ENCODE measurements at regions not wholly inside any gene's neighbourhood (a gene's known extent, or its start where the extent isn't known, plus 50 kb on each side); places are given as distances from the start of the nearest gene placed in this dataset.

- H3K27ac ChIP-seq (ENCODE audit: low read length): no peak overlapping the region
- intact Hi-C loops (cut with micrococcal nuclease; ENCODE audit: unreplicated experiment): no loop called here
- H3K4me3 ChIP-seq (ENCODE audit: low read depth in 2 of 2, low read length in 2 of 2): no peak overlapping the region
- ChIA-PET CTCF (no interaction called here), POLR2A (no interaction called here)
- in situ Hi-C loops (cut with HindIII; ENCODE audit: low pct_unique_long_range_greater_than_20kb, low sequenced_read_pairs): no loop called here
- ATAC-seq (no peak), DNase-seq (ENCODE audit: low read depth, low spot score) (no peak)
- no peaks in the 10 kb centered on the region for H3K4me1 ChIP-seq (ENCODE audit: control insufficient read depth, insufficient read depth, low read length)
- no peaks in the 10 kb centered on the region for H3K9me3 ChIP-seq (ENCODE audit: control insufficient read depth, insufficient read depth, low read depth, low read length)
- no peaks in the 10 kb centered on the region for H3K36me3 ChIP-seq (ENCODE audit: control insufficient read depth, insufficient read depth, low read length)
- TF ChIP-seq REST (IDR thresholded peaks at IDR 0.05; ENCODE audit: insufficient read depth in 1 of 2, low read depth in 2 of 2, low read length in 1 of 2) (no peak), POLR2AphosphoS5 (IDR thresholded peaks at IDR 0.05; ENCODE audit: low read depth, low read length) (no peak), CTCF (IDR thresholded peaks at IDR 0.05) (no peak), SIN3A (IDR thresholded peaks at IDR 0.05; ENCODE audit: borderline replicate concordance, insufficient read depth, low read depth, low read length) (no peak), TCF7L2 (IDR thresholded peaks at IDR 0.05; ENCODE audit: low read depth, low read length) (no peak)
- no TSS peak for BruUV-seq (replicated peaks)
- no peaks in the 10 kb centered on the region for H3K27me3 ChIP-seq (ENCODE audit: control insufficient read depth, insufficient read depth, low read length)
Observed at GRCh38 chr2:216281876-216282275, 90.4 kb downstream of the MARCHF4 start.

- ATAC-seq (no peak), DNase-seq (ENCODE audit: low read depth, low spot score) (no peak)
- Histone ChIP-seq H3K9me3 (ENCODE audit: control insufficient read depth, insufficient read depth, low read depth, low read length) (no peaks in the 10 kb centered on the region), H3K4me3 (ENCODE audit: low read depth in 2 of 2, low read length in 2 of 2) (no peak overlapping the region), H3K27me3 (ENCODE audit: control insufficient read depth, insufficient read depth, low read length) (no peaks in the 10 kb centered on the region), H3K27ac (ENCODE audit: low read length) (no peak overlapping the region), H3K36me3 (ENCODE audit: control insufficient read depth, insufficient read depth, low read length) (no peaks in the 10 kb centered on the region), H3K4me1 (ENCODE audit: control insufficient read depth, insufficient read depth, low read length) (no peaks in the 10 kb centered on the region)
- ChIA-PET CTCF (interaction anchor here (0.7 kb wide), 1 partner anchor 10 kb away, joined by 3 read pairs; no protein-coding TSS in a partner anchor), POLR2A (no interaction called here)
- in situ Hi-C loops (cut with HindIII; ENCODE audit: low pct_unique_long_range_greater_than_20kb, low sequenced_read_pairs) (no loop called here), intact Hi-C loops (cut with micrococcal nuclease; ENCODE audit: unreplicated experiment) (no loop called here)
- TF ChIP-seq REST (IDR thresholded peaks at IDR 0.05; ENCODE audit: insufficient read depth in 1 of 2, low read depth in 2 of 2, low read length in 1 of 2): no peak
- TF ChIP-seq CTCF (IDR thresholded peaks at IDR 0.05): no peak
- TF ChIP-seq TCF7L2 (IDR thresholded peaks at IDR 0.05; ENCODE audit: low read depth, low read length): no peak
- no peak for TF ChIP-seq POLR2AphosphoS5 (IDR thresholded peaks at IDR 0.05; ENCODE audit: low read depth, low read length)
- no peak for TF ChIP-seq SIN3A (IDR thresholded peaks at IDR 0.05; ENCODE audit: borderline replicate concordance, insufficient read depth, low read depth, low read length)
- BruUV-seq (replicated peaks): no TSS peak
Observed at GRCh38 chr2:216281316-216281715, 91.0 kb downstream of the MARCHF4 start.
